GM19193 (cell line): ENCODE measurements at regions not wholly inside any gene's neighbourhood (a gene's known extent, or its start where the extent isn't known, plus 50 kb on each side); places are given as distances from the start of the nearest gene placed in this dataset.

Experiments used
- POLR2A ChIP-seq: IDR thresholded peaks from 4 replicates; pipeline ENCODE4 v1.6.1; 2011; ENCODE audit not compliant: insufficient read depth, insufficient read length; ENCODE audit errors: extremely low read depth

- no peak for TF ChIP-seq POLR2A
These were observed 963.2 kb downstream of the PLOD2 start for GRCh38 chr3:145197821-145198220.

- no peak for TF ChIP-seq POLR2A
These were observed 951.4 kb downstream of the PLOD2 start for GRCh38 chr3:145209561-145209960.

- no peak for TF ChIP-seq POLR2A
These were observed 941.4 kb downstream of the PLOD2 start for GRCh38 chr3:145219355-145220235.

- no peak for TF ChIP-seq POLR2A
These were observed 936.1 kb downstream of the PLOD2 start for GRCh38 chr3:145224886-145225285.

- TF ChIP-seq POLR2A = no peak
These were observed 917.1 kb downstream of the PLOD2 start for GRCh38 chr3:145243875-145244274.

GRCh38 chr3:145244327-145244726, 916.7 kb downstream of the PLOD2 start:
- TF ChIP-seq POLR2A = no peak

- no peak for TF ChIP-seq POLR2A
These were observed 914.7 kb downstream of the PLOD2 start for GRCh38 chr3:145246291-145246690.

GRCh38 chr3:145248928-145249327, 912.1 kb downstream of the PLOD2 start:
- TF ChIP-seq POLR2A = no peak

- TF ChIP-seq POLR2A = no peak
These were observed 909.7 kb downstream of the PLOD2 start for GRCh38 chr3:145251311-145251710.

- no peak for TF ChIP-seq POLR2A
These were observed 901.7 kb downstream of the PLOD2 start for GRCh38 chr3:145259166-145259880.

GRCh38 chr3:145266368-145266767, 894.6 kb downstream of the PLOD2 start:
- no peak for TF ChIP-seq POLR2A

- no peak for TF ChIP-seq POLR2A
These were observed 891.9 kb downstream of the PLOD2 start for GRCh38 chr3:145269106-145269505.

GRCh38 chr3:145272684-145273083, 888.3 kb downstream of the PLOD2 start:
- TF ChIP-seq POLR2A = no peak

- TF ChIP-seq POLR2A = no peak
These were observed 878.5 kb downstream of the PLOD2 start for GRCh38 chr3:145282505-145282904.

GRCh38 chr3:145286937-145287336, 874.0 kb downstream of the PLOD2 start:
- TF ChIP-seq POLR2A = no peak

GRCh38 chr3:145290010-145290409, 871.0 kb downstream of the PLOD2 start:
- TF ChIP-seq POLR2A = no peak
